Activated CD8-positive, alpha-beta T cell treated with anti-CD3 and anti-CD28 coated beads for 36 hours (primary cell): ENCODE measurements at regions not wholly inside any gene's neighbourhood (a gene's known extent, or its start where the extent isn't known, plus 50 kb on each side); places are given as distances from the start of the nearest gene placed in this dataset.

ENCODE experiments used
- ATAC-seq: fragments of 200-7000 bp; cut with Tn5 transposase; one replicate; pipeline ENCODE4 v1.10.0; 2021; ENCODE audit warnings: mild to moderate bottlenecking, moderate library complexity
- CTCF ChIA-PET: fragments of 350-600 bp; sonication (Branson Sonifier 250); formaldehyde crosslinking; loops from one replicate; lab custom pipeline; 2021; ENCODE audit warnings: antibody characterized with exemption; lab: Charles Lee
- POLR2A ChIA-PET: fragments of 350-600 bp; sonication (Branson Sonifier 250); formaldehyde crosslinking; loops from one replicate; lab custom pipeline; 2021; ENCODE audit warnings: antibody characterized with exemption; lab: Charles Lee
- DNase-seq: peaks from one replicate; pipeline ENCODE4 v3.0.0-alpha.2; 2020
- H3K27ac Mint-ChIP-seq: one replicate; pipeline ENCODE4 v1.8.0; 2021; ENCODE audit warnings: mild to moderate bottlenecking, mixed read lengths
- H3K27me3 Mint-ChIP-seq: one replicate; pipeline ENCODE4 v1.8.0; 2021; ENCODE audit warnings: mixed read lengths
- H3K36me3 Mint-ChIP-seq: one replicate; pipeline ENCODE4 v1.8.0; 2021; ENCODE audit warnings: low read depth, mixed read lengths
- H3K4me1 Mint-ChIP-seq: one replicate; pipeline ENCODE4 v1.8.0; 2021; ENCODE audit warnings: low read depth, mixed read lengths
- H3K4me3 Mint-ChIP-seq: one replicate; pipeline ENCODE4 v1.8.0; 2021; ENCODE audit warnings: mild to moderate bottlenecking, moderate library complexity, mixed read lengths
- H3K9me3 Mint-ChIP-seq: one replicate; pipeline ENCODE4 v1.8.0; 2021; ENCODE audit warnings: mixed read lengths
- CTCF ChIP-seq: fragments of 200-600 bp; IDR thresholded peaks from one replicate; pipeline ENCODE4 v1.8.0; 2022; ENCODE audit warnings: antibody characterized with exemption, mild to moderate bottlenecking
- intact Hi-C: fragments of 100-400 bp; cut with micrococcal nuclease; formaldehyde crosslinking; loops from one replicate; pipeline ENCODE4 v1.10.0; 2022

- DNase-seq (no peak), ATAC-seq (no peak)
- TF ChIP-seq CTCF: no peak
- Mint-ChIP-seq H3K4me3 (no peak overlapping the region), H3K27ac (no peak overlapping the region), H3K9me3 (no peaks in the 10 kb centered on the region), H3K27me3 (no peaks in the 10 kb centered on the region), H3K36me3 (no peaks in the 10 kb centered on the region), H3K4me1 (no peaks in the 10 kb centered on the region)
- ChIA-PET CTCF (no interaction called here), POLR2A (no interaction called here)
- intact Hi-C loops: loop anchor here (10.0 kb wide), 1 partner anchor 258 kb away; no protein-coding TSS in a partner anchor
Measured at GRCh38 chr10:128522551-128523308, 396.5 kb upstream of the MKI67 start.

GRCh38 chr10:128525444-128525843, 399.2 kb upstream of the MKI67 start:
- intact Hi-C loops: loop anchor here (10.0 kb wide), 1 partner anchor 261 kb away; no protein-coding TSS in a partner anchor
- no peak for TF ChIP-seq CTCF
- Mint-ChIP-seq H3K9me3 (no peaks in the 10 kb centered on the region), H3K27me3 (peaks cover 2% of the 10 kb centered on the region), H3K4me1 (no peaks in the 10 kb centered on the region), H3K27ac (no peak overlapping the region), H3K4me3 (no peak overlapping the region), H3K36me3 (no peaks in the 10 kb centered on the region)
- ATAC-seq (no peak), DNase-seq (no peak)
- ChIA-PET CTCF (no interaction called here), POLR2A (no interaction called here)

- ChIA-PET POLR2A (no interaction called here), CTCF (no interaction called here)
- intact Hi-C loops: loop anchor here (10.0 kb wide), 1 partner anchor 261 kb away; no protein-coding TSS in a partner anchor
- H3K27ac Mint-ChIP-seq: no peak overlapping the region
- no peaks in the 10 kb centered on the region for H3K9me3 Mint-ChIP-seq
- no peak for DNase-seq
- H3K27me3 Mint-ChIP-seq: peaks cover 2% of the 10 kb centered on the region
- no peaks in the 10 kb centered on the region for H3K36me3 Mint-ChIP-seq
- H3K4me1 Mint-ChIP-seq: no peaks in the 10 kb centered on the region
- no peak overlapping the region for H3K4me3 Mint-ChIP-seq
- no peak for ATAC-seq
- TF ChIP-seq CTCF: no peak
Measured at GRCh38 chr10:128525936-128526335, 399.7 kb upstream of the MKI67 start.

GRCh38 chr10:128526791-128527375, 400.7 kb upstream of the MKI67 start:
- ChIA-PET CTCF (interaction anchor here (0.6 to 1.0 kb wide), 2 partner anchors 73 to 348 kb away, joined by 3 read pairs; no protein-coding TSS in a partner anchor), POLR2A (no interaction called here)
- intact Hi-C loops: loop anchor here (10.0 kb wide), 1 partner anchor 262 kb away; no protein-coding TSS in a partner anchor
- Mint-ChIP-seq H3K4me3 (no peak overlapping the region), H3K9me3 (no peaks in the 10 kb centered on the region), H3K27ac (no peak overlapping the region), H3K27me3 (peaks cover 2% of the 10 kb centered on the region), H3K36me3 (no peaks in the 10 kb centered on the region), H3K4me1 (no peaks in the 10 kb centered on the region)
- no peak for TF ChIP-seq CTCF
- DNase-seq: no peak
- no peak for ATAC-seq

GRCh38 chr10:128527711-128528110, 401.5 kb upstream of the MKI67 start:
- Mint-ChIP-seq H3K9me3 (no peaks in the 10 kb centered on the region), H3K4me3 (no peak overlapping the region), H3K27ac (no peak overlapping the region), H3K27me3 (peaks cover 2% of the 10 kb centered on the region), H3K36me3 (no peaks in the 10 kb centered on the region), H3K4me1 (no peaks in the 10 kb centered on the region)
- DNase-seq (no peak), ATAC-seq (no peak)
- POLR2A ChIA-PET: no interaction called here
- TF ChIP-seq CTCF: no peak
- CTCF ChIA-PET: interaction anchor here (0.6 to 1.0 kb wide), 2 partner anchors 74 to 349 kb away, joined by 3 read pairs; no protein-coding TSS in a partner anchor
- intact Hi-C loops: loop anchor here (10.0 kb wide), 1 partner anchor 263 kb away; no protein-coding TSS in a partner anchor
